Adipocyte (in vitro differentiated cells): ENCODE measurements at regions not wholly inside any gene's neighbourhood (a gene's known extent, or its start where the extent isn't known, plus 50 kb on each side); places are given as distances from the start of the nearest gene placed in this dataset.
A peak's percentile ranks its signal among the peaks of the same experiment; 100 is the strongest.
"Not testable (repeated sequence)": the region's sequence is repeated elsewhere in the genome, so short reads cannot be mapped to it uniquely, and the experiment has no call there.

Source experiments
- DNase-seq: peaks from one replicate; pipeline ENCODE4 v3.0.0-alpha.2; 2015; ENCODE audit warnings: low read depth
- H3K27me3 ChIP-seq: replicated peaks from 2 replicates; pipeline ENCODE4 v1.7.0; 2013; ENCODE audit warnings: mild to moderate bottlenecking, low read length, moderate library complexity; ENCODE audit not compliant: control insufficient read depth, insufficient read depth
- H3K36me3 ChIP-seq: 2 replicates; pipeline ENCODE4 v1.7.0; 2013; ENCODE audit warnings: low read length, mild to moderate bottlenecking, moderate library complexity; ENCODE audit not compliant: control insufficient read depth, insufficient read depth, severe bottlenecking
- H3K4me1 ChIP-seq: 2 replicates; pipeline ENCODE4 v1.7.0; 2013; ENCODE audit warnings: mild to moderate bottlenecking, low read length, moderate library complexity; ENCODE audit not compliant: control insufficient read depth, insufficient read depth
- H3K4me3 ChIP-seq: 2 replicates; pipeline ENCODE4 v1.7.0; 2013; ENCODE audit warnings: mild to moderate bottlenecking, low read length, moderate library complexity
- H3K9ac ChIP-seq: 2 replicates; pipeline ENCODE4 v1.7.0; 2013; ENCODE audit warnings: mild to moderate bottlenecking, low read length, moderate library complexity
- H3K9me3 ChIP-seq: 2 replicates; pipeline ENCODE4 v1.7.0; 2013; ENCODE audit warnings: mild to moderate bottlenecking, low read length, moderate library complexity; ENCODE audit not compliant: control insufficient read depth

DNA sequence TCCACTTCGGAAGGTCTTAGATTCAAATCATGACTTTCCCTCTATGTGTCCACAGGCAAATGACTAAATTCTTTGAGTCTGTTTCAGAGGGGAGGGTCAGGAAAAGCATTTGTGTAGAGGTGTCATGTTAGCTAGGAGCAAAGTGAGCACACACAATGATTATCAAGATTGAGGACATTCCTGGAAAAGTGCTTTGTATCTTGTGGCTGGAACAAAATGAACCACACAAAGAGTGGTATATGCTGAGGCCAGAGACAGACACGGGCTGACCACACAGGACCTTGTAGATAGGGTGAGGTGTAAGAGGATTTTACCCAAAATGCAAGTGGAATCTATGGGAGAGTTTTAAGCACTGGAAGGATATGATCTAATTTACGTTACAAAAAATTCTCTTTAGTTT is 245.3 kb upstream of the NMUR2 start:
- Histone ChIP-seq H3K9ac (no peak overlapping the region), H3K4me3 (no peak overlapping the region), H3K9me3 (no peaks in the 10 kb centered on the region), H3K27me3 (no peaks in the 10 kb centered on the region), H3K4me1 (no peaks in the 10 kb centered on the region), H3K36me3 (no peaks in the 10 kb centered on the region)
- DNase-seq, result no peak

DNA sequence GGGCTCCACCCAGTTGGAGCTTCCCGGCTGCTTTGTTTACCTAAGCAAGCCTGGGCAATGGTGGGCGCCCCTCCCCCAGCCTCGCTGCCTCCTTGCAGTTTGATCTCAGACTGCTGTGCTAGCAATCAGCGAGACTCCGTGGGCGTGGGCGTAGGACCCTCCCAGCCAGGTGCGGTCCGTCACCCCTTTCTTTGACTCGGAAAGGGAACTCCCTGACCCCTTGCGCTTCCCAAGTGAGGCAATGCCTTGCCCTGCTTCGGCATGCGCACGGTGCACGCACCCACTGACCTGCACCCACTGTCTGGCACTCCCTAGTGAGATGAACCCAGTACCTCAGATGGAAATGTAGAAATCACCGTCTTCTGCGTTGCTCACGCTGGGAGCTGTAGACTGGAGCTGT is 254.4 kb upstream of the NMUR2 start:
- not testable (repeated sequence) for H3K27me3 ChIP-seq, DNase-seq

GRCh38 chr5:152673601-152674000 is 268.5 kb upstream of the NMUR2 start:
- no peaks in the 10 kb centered on the region for H3K36me3 ChIP-seq
- no peak overlapping the region for H3K9ac ChIP-seq
- no peak overlapping the region for H3K4me3 ChIP-seq
- H3K4me1 ChIP-seq, result no peaks in the 10 kb centered on the region
- no peak for DNase-seq
- no peaks in the 10 kb centered on the region for H3K27me3 ChIP-seq
- no peaks in the 10 kb centered on the region for H3K9me3 ChIP-seq

More for the DNA sequence above, 254.4 kb upstream of the NMUR2 start:
- not testable (repeated sequence) for H3K36me3 ChIP-seq, H3K4me1 ChIP-seq, H3K4me3 ChIP-seq, H3K9me3 ChIP-seq, H3K9ac ChIP-seq

DNA sequence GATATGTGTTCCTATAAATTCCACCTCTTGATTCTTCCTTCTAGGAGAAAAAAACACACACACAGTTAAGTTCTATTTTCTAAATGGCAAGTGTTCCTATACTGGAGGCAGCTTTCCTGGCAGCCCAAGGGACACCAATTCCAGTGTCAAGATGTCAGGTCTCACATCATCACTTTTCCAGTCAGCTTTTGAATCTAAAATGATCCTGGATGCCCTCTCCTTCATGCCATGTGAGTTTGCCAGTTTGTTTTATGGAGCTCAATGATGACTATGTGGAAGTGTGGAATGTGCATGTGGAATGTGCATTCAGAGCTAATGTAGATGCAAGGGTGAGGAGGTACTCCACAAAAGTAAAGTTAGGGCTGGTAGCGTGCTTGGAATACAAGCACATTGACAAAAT is 269.3 kb upstream of the NMUR2 start:
- Histone ChIP-seq H3K9ac (no peak overlapping the region), H3K27me3 (no peaks in the 10 kb centered on the region), H3K4me3 (no peak overlapping the region), H3K9me3 (no peaks in the 10 kb centered on the region), H3K4me1 (no peaks in the 10 kb centered on the region), H3K36me3 (no peaks in the 10 kb centered on the region)
- no peak for DNase-seq

DNA sequence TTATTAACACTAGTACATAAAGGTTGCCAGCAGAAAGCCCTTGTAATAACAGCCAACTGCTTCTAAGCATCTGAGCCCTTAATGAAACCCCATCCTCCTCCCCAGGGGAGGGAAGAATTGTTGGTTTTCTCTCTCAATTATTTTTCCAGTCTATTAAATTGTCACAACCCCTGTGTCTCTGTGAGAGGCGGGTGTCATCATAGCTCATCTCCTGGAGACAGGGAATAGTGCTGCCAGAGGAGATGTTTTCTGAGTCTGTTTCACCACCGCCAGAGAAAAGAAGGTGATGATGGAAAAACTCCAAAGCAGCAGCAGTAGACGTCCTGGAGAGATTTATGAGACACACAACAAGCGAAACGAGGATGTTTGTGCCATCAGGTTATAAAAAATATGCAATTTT is 271.1 kb upstream of the NMUR2 start:
- Histone ChIP-seq H3K36me3 (no peaks in the 10 kb centered on the region), H3K9me3 (no peaks in the 10 kb centered on the region), H3K4me3 (no peak overlapping the region), H3K4me1 (no peaks in the 10 kb centered on the region), H3K27me3 (no peaks in the 10 kb centered on the region), H3K9ac (no peak overlapping the region)
- no peak for DNase-seq

DNA sequence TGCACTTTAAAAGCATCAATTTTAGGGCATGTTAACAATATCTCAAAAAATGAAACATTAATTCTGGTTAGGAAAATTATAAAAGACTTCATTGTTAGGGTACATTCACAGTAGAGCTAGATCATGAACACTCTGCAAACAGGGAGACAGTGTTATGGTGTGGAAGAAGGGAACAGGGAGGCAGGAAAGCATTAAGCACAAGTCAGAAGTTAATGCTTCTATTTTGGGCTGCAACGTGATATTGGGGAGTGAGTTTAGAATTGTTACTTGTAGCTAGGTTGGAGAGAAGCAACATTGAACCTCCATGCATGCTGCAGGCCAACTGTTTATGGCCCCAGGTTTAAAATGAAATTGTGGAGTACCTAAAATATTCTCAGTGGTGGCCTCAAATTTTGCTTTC is 278.1 kb upstream of the NMUR2 start:
- H3K4me3 ChIP-seq, result no peak overlapping the region
- no peaks in the 10 kb centered on the region for H3K36me3 ChIP-seq
- H3K4me1 ChIP-seq, result no peaks in the 10 kb centered on the region
- H3K9me3 ChIP-seq, result no peaks in the 10 kb centered on the region
- H3K9ac ChIP-seq, result no peak overlapping the region
- no peaks in the 10 kb centered on the region for H3K27me3 ChIP-seq
- DNase-seq, result no peak

DNA sequence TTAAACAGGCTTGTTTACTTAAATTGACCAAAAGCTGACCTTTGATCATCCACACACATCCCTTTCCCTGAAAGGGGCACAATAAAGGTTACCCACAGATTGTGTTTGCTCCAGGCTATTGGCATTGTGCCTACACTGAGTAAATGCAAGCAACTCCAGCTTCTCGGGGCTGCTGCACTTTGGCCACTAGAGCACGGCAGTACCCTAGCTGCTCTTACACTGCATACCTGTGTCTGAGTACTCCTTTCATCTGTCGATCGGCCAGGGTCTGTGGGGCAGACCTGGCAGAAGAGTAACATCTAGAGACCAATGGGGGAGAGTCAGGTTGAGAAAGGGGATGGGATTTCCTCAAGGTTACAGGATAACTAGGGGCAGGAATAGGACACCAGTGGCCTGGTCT is 281.9 kb upstream of the NMUR2 start:
- H3K4me1 ChIP-seq, result peaks cover 4% of the 10 kb centered on the region
- H3K27me3 ChIP-seq, result no peaks in the 10 kb centered on the region
- no peaks in the 10 kb centered on the region for H3K36me3 ChIP-seq
- DNase-seq, result no peak
- H3K9me3 ChIP-seq, result no peaks in the 10 kb centered on the region
- no peak overlapping the region for H3K4me3 ChIP-seq
- no peak overlapping the region for H3K9ac ChIP-seq

DNA sequence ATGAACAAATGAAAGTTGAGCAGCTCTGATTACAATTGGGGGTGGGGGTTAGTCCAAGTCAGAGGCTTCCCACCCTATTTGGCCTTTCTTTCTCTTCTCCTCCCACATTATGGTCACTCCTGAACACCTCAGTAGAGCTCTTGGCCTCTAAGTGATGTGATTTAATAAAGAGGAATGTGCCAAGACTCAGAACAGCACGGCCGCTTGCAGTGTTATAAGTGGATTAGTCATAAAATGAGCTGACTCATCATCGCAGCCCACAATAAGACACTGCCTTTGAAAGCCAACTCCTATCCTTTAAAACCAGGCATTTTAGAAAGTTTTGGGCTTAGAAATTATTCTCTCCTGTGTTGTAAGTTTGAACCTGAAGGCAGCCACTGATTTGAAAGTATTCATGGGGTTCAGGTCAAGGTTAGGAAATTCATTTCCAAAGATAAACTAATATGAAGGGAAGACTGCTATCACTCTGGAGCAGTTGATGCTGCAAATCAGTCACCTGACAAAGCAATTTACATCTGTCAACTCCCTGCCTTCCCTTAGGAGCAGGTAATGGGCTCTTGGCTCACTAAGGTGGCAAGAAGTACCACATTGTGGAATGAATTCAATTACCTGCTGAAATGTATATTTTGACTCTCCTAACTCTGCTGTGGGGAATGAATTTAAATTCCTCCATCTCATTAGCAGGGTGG is 283.6 kb upstream of the NMUR2 start:
- H3K9ac ChIP-seq, result no peak overlapping the region
- H3K27me3 ChIP-seq, result no peaks in the 10 kb centered on the region
- DNase-seq, result peak; percentile 28
- no peaks in the 10 kb centered on the region for H3K36me3 ChIP-seq
- H3K4me1 ChIP-seq, result peaks cover 4% of the 10 kb centered on the region
- H3K9me3 ChIP-seq, result no peaks in the 10 kb centered on the region
- no peak overlapping the region for H3K4me3 ChIP-seq

DNA sequence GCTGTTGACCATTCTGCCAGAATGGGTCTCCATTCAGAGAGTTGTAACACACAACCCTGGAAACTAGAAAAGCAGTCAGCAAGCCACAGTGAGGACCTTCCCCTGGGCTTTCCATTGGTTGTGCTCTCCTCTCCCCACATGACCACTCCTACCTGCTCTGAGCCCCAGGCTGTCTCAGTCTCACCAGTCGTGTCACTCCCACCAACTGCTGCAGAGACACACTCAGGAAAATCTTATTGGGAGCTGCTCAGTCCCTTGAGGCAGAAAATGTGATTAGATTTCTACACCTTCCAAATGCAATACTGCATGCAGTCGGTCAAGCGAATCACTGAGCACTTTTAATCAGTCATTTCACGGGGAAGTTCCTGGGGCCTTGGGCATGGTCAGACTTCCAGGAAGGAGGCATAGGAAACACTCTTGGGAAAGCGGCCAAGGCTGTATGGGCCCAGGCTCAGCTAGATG is 284.2 kb upstream of the NMUR2 start:
- Histone ChIP-seq H3K4me3 (no peak overlapping the region), H3K4me1 (peaks cover 4% of the 10 kb centered on the region), H3K9me3 (no peaks in the 10 kb centered on the region), H3K9ac (no peak overlapping the region), H3K27me3 (no peaks in the 10 kb centered on the region), H3K36me3 (no peaks in the 10 kb centered on the region)
- no peak for DNase-seq

DNA sequence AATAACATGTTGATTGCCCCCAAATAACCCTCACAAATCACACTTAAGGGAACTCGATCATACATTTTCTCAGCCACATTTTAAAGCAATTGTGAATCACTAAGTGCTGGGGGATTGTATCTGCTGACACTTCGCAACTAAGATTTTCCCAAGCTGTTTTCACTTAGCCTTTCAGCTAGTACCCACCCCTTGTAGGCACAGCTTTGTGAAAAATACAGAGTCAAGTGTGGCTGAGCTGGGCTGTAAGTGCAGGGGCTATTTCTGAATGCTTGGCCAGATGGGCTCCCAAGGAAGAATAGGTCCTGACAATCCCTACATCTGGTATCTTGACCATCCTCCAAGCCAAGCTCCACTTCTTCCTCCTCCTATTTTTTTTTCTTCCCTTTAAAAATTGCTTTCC is 289.2 kb upstream of the NMUR2 start:
- Histone ChIP-seq H3K27me3 (no peaks in the 10 kb centered on the region), H3K4me1 (no peaks in the 10 kb centered on the region), H3K36me3 (no peaks in the 10 kb centered on the region), H3K9me3 (peaks cover 16% of the 10 kb centered on the region), H3K9ac (no peak overlapping the region), H3K4me3 (no peak overlapping the region)
- no peak for DNase-seq

- Histone ChIP-seq H3K36me3 (no peaks in the 10 kb centered on the region), H3K27me3 (no peaks in the 10 kb centered on the region), H3K9me3 (peaks cover 7% of the 10 kb centered on the region), H3K9ac (no peak overlapping the region), H3K4me3 (no peak overlapping the region), H3K4me1 (no peaks in the 10 kb centered on the region)
- no peak for DNase-seq
Measured at GRCh38 chr5:152701305-152701949, 296.3 kb upstream of the NMUR2 start.

- Histone ChIP-seq H3K4me3 (no peak overlapping the region), H3K36me3 (no peaks in the 10 kb centered on the region), H3K9ac (no peak overlapping the region), H3K9me3 (peaks cover 5% of the 10 kb centered on the region), H3K4me1 (no peaks in the 10 kb centered on the region), H3K27me3 (no peaks in the 10 kb centered on the region)
- DNase-seq, result no peak
Measured at GRCh38 chr5:152704286-152704685, 299.2 kb upstream of the NMUR2 start.
